ENCODE measurements at regions not wholly inside any gene's neighbourhood (a gene's known extent, or its start where the extent isn't known, plus 50 kb on each side); places are given as distances from the start of the nearest gene placed in this dataset.

DNA sequence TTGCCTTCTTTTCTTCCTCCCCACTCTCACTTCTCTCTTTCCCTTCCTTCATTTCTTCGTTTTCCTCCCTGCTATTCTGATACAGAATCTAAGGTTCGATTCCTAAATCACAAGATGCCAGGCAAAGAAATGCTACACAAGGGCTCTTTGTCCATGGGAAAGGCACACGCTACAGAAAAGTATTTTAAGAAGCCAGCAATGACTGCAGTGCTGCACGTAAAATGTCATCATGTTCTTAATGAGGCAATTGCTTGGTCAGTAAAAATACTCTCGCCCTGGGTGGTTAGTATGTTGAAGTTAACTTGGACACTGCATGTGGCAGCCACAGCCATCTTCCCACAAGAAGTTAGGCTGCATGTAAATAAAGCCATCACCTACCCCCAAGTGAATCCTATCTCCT, 178.4 kb downstream of the DHX15 start:
- Histone ChIP-seq H3K23ac (ENCODE audit: low read length) (no peak overlapping the region), H2AK5ac (ENCODE audit: low read length) (no peak overlapping the region), H3K4me3 (ENCODE audit: low read depth, low read length) (no peak overlapping the region), H4K8ac (ENCODE audit: low read depth, low read length) (no peak overlapping the region), H3K4ac (ENCODE audit: low read depth, low read length) (no peak overlapping the region), H3K4me1 (ENCODE audit: control insufficient read depth in 1 of 2, insufficient read depth in 2 of 2, low read length in 2 of 2) (no peaks in the 10 kb centered on the region), H4K12ac (ENCODE audit: low read depth, low read length) (no peak overlapping the region), H3K9me3 (ENCODE audit: insufficient read depth, low read depth, low read length) (no peaks in the 10 kb centered on the region), H3K18ac (ENCODE audit: low read length) (no peak overlapping the region), H4K91ac (ENCODE audit: low read depth, low read length) (no peak overlapping the region), H3K27ac (ENCODE audit: low read depth, low read length) (no peak overlapping the region), H2AFZ (ENCODE audit: insufficient read depth, low read length, poor library complexity) (no peak overlapping the region), H2BK120ac (ENCODE audit: insufficient read depth, low read length, poor library complexity) (no peak overlapping the region), H3K79me1 (ENCODE audit: low read length) (no peaks in the 10 kb centered on the region), H3K79me2 (ENCODE audit: control insufficient read depth, insufficient read depth, low read length, poor library complexity) (no peaks in the 10 kb centered on the region), H3K4me2 (ENCODE audit: low read length) (no peak overlapping the region), H3K36me3 (ENCODE audit: control insufficient read depth in 1 of 2, insufficient read depth in 2 of 2, low read length in 2 of 2) (no peaks in the 10 kb centered on the region), H2BK12ac (ENCODE audit: low read length) (no peak overlapping the region), H3K9ac (ENCODE audit: low read length) (no peak overlapping the region), H3K14ac (ENCODE audit: low read length) (no peak overlapping the region), H2BK5ac (ENCODE audit: low read depth, low read length, poor library complexity) (no peak overlapping the region), H3K27me3 (ENCODE audit: insufficient read depth, low read length) (no peaks in the 10 kb centered on the region)
- no peak for DNase-seq
- WGBS (ENCODE audit: extremely low coverage, insufficient coverage, insufficient read length) = 83% methylated on average over 1 of the region's 5 CpGs

DNA sequence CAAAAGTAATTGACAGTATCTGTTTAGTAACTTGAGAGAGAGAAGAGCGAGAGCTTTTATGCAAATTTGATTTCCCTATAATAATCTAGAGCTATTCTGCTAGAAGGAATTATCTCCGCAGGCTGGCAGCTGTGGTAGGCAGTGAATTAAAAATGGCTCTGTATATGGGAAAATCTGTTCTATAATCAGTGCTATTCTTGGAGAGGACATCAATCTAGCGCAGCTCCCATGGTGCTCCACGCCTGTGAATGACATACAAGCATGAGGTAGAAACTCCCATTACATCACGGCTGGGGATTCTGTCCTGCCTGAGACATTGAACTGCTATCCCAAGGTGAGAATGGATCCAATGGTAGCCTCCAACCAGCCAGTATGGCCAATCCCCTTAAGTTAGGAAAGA, 179.0 kb downstream of the DHX15 start:
- H3K18ac ChIP-seq (ENCODE audit: low read length) = no peak overlapping the region
- H3K4ac ChIP-seq (ENCODE audit: low read depth, low read length) = no peak overlapping the region
- no peak overlapping the region for H4K12ac ChIP-seq (ENCODE audit: low read depth, low read length)
- H2BK5ac ChIP-seq (ENCODE audit: low read depth, low read length, poor library complexity) = no peak overlapping the region
- H3K4me1 ChIP-seq (ENCODE audit: control insufficient read depth in 1 of 2, insufficient read depth in 2 of 2, low read length in 2 of 2) = no peaks in the 10 kb centered on the region
- no CpG with 5 or more reads among the region's 5 CpGs for WGBS (ENCODE audit: extremely low coverage, insufficient coverage, insufficient read length)
- H3K27me3 ChIP-seq (ENCODE audit: insufficient read depth, low read length) = no peaks in the 10 kb centered on the region
- no peak overlapping the region for H2BK120ac ChIP-seq (ENCODE audit: insufficient read depth, low read length, poor library complexity)
- H3K4me3 ChIP-seq (ENCODE audit: low read depth, low read length) = no peak overlapping the region
- no peak overlapping the region for H2AFZ ChIP-seq (ENCODE audit: insufficient read depth, low read length, poor library complexity)
- no peaks in the 10 kb centered on the region for H3K9me3 ChIP-seq (ENCODE audit: insufficient read depth, low read depth, low read length)
- H3K79me1 ChIP-seq (ENCODE audit: low read length) = no peaks in the 10 kb centered on the region
- H3K23ac ChIP-seq (ENCODE audit: low read length) = no peak overlapping the region
- H3K9ac ChIP-seq (ENCODE audit: low read length) = no peak overlapping the region
- no peak overlapping the region for H3K14ac ChIP-seq (ENCODE audit: low read length)
- no peak overlapping the region for H2BK12ac ChIP-seq (ENCODE audit: low read length)
- no peak for DNase-seq
- H3K79me2 ChIP-seq (ENCODE audit: control insufficient read depth, insufficient read depth, low read length, poor library complexity) = no peaks in the 10 kb centered on the region
- no peaks in the 10 kb centered on the region for H3K36me3 ChIP-seq (ENCODE audit: control insufficient read depth in 1 of 2, insufficient read depth in 2 of 2, low read length in 2 of 2)
- no peak overlapping the region for H4K91ac ChIP-seq (ENCODE audit: low read depth, low read length)
- H3K4me2 ChIP-seq (ENCODE audit: low read length) = no peak overlapping the region
- H2AK5ac ChIP-seq (ENCODE audit: low read length) = no peak overlapping the region
- no peak overlapping the region for H4K8ac ChIP-seq (ENCODE audit: low read depth, low read length)
- H3K27ac ChIP-seq (ENCODE audit: low read depth, low read length) = no peak overlapping the region

DNA sequence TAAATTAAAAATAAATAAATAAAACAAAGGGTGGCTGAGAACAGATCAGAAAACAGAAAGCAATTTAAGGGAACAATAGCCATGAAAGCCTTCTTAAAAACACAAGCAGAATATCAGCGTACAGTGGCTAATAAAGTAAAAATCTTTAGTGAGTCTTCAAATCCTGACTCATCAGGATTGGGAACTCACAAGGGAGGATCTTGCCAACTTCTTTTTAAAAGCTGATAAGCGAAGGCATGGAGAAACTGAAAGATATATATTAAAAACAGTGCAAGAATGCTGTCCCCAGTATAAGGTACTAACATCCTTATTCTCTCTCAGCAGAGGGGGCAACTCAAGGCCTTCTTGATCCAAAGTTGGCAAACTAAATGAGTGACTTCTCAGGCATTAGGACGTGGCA, 180.1 kb downstream of the DHX15 start:
- H4K8ac ChIP-seq (ENCODE audit: low read depth, low read length) = no peak overlapping the region
- no peaks in the 10 kb centered on the region for H3K79me1 ChIP-seq (ENCODE audit: low read length)
- H2AFZ ChIP-seq (ENCODE audit: insufficient read depth, low read length, poor library complexity) = no peak overlapping the region
- H3K27me3 ChIP-seq (ENCODE audit: insufficient read depth, low read length) = no peaks in the 10 kb centered on the region
- H3K4me3 ChIP-seq (ENCODE audit: low read depth, low read length) = no peak overlapping the region
- H4K12ac ChIP-seq (ENCODE audit: low read depth, low read length) = no peak overlapping the region
- H3K4ac ChIP-seq (ENCODE audit: low read depth, low read length) = no peak overlapping the region
- H4K91ac ChIP-seq (ENCODE audit: low read depth, low read length) = no peak overlapping the region
- H3K27ac ChIP-seq (ENCODE audit: low read depth, low read length) = no peak overlapping the region
- no peak overlapping the region for H2BK12ac ChIP-seq (ENCODE audit: low read length)
- H2AK5ac ChIP-seq (ENCODE audit: low read length) = no peak overlapping the region
- no peak overlapping the region for H2BK5ac ChIP-seq (ENCODE audit: low read depth, low read length, poor library complexity)
- no peak overlapping the region for H3K23ac ChIP-seq (ENCODE audit: low read length)
- H3K36me3 ChIP-seq (ENCODE audit: control insufficient read depth in 1 of 2, insufficient read depth in 2 of 2, low read length in 2 of 2) = no peaks in the 10 kb centered on the region
- H3K9me3 ChIP-seq (ENCODE audit: insufficient read depth, low read depth, low read length) = no peaks in the 10 kb centered on the region
- H3K9ac ChIP-seq (ENCODE audit: low read length) = no peak overlapping the region
- H3K4me1 ChIP-seq (ENCODE audit: control insufficient read depth in 1 of 2, insufficient read depth in 2 of 2, low read length in 2 of 2) = no peaks in the 10 kb centered on the region
- H3K79me2 ChIP-seq (ENCODE audit: control insufficient read depth, insufficient read depth, low read length, poor library complexity) = no peaks in the 10 kb centered on the region
- no peak overlapping the region for H3K14ac ChIP-seq (ENCODE audit: low read length)
- H3K4me2 ChIP-seq (ENCODE audit: low read length) = no peak overlapping the region
- no peak for DNase-seq
- H2BK120ac ChIP-seq (ENCODE audit: insufficient read depth, low read length, poor library complexity) = no peak overlapping the region
- no peak overlapping the region for H3K18ac ChIP-seq (ENCODE audit: low read length)
- no CpG with 5 or more reads among the region's 3 CpGs for WGBS (ENCODE audit: extremely low coverage, insufficient coverage, insufficient read length)

DNA sequence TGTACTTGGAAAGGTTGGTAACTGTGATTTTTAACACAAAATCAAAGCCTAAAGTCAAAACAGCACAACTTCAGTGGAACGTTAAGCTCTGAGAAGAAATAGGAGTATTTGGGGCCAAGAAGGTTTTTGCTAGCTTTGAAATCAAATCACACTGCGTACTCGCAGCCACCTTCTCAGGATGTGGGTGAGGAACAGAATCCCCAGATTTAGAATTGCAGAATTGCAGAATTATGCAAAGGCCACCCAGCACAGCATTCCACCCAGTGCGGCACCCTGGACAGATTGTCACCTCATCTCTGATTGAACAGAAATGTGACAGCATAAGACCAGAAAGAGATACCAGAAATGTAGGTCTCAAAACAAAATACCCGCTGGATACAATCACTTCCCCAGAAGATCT, 181.1 kb downstream of the DHX15 start:
- no peak overlapping the region for H2BK5ac ChIP-seq (ENCODE audit: low read depth, low read length, poor library complexity)
- H3K4me3 ChIP-seq (ENCODE audit: low read depth, low read length) = no peak overlapping the region
- no peak overlapping the region for H3K23ac ChIP-seq (ENCODE audit: low read length)
- no peak overlapping the region for H2BK120ac ChIP-seq (ENCODE audit: insufficient read depth, low read length, poor library complexity)
- no peaks in the 10 kb centered on the region for H3K4me1 ChIP-seq (ENCODE audit: control insufficient read depth in 1 of 2, insufficient read depth in 2 of 2, low read length in 2 of 2)
- no peak overlapping the region for H4K8ac ChIP-seq (ENCODE audit: low read depth, low read length)
- H3K79me2 ChIP-seq (ENCODE audit: control insufficient read depth, insufficient read depth, low read length, poor library complexity) = no peaks in the 10 kb centered on the region
- H2AK5ac ChIP-seq (ENCODE audit: low read length) = no peak overlapping the region
- no peaks in the 10 kb centered on the region for H3K36me3 ChIP-seq (ENCODE audit: control insufficient read depth in 1 of 2, insufficient read depth in 2 of 2, low read length in 2 of 2)
- no peak overlapping the region for H2AFZ ChIP-seq (ENCODE audit: insufficient read depth, low read length, poor library complexity)
- no peaks in the 10 kb centered on the region for H3K9me3 ChIP-seq (ENCODE audit: insufficient read depth, low read depth, low read length)
- DNase-seq = no peak
- H3K4ac ChIP-seq (ENCODE audit: low read depth, low read length) = no peak overlapping the region
- no peak overlapping the region for H3K4me2 ChIP-seq (ENCODE audit: low read length)
- H3K79me1 ChIP-seq (ENCODE audit: low read length) = no peaks in the 10 kb centered on the region
- no peak overlapping the region for H3K27ac ChIP-seq (ENCODE audit: low read depth, low read length)
- H4K91ac ChIP-seq (ENCODE audit: low read depth, low read length) = no peak overlapping the region
- H3K9ac ChIP-seq (ENCODE audit: low read length) = no peak overlapping the region
- no peak overlapping the region for H2BK12ac ChIP-seq (ENCODE audit: low read length)
- no CpG with 5 or more reads among the region's 5 CpGs for WGBS (ENCODE audit: extremely low coverage, insufficient coverage, insufficient read length)
- H3K27me3 ChIP-seq (ENCODE audit: insufficient read depth, low read length) = no peaks in the 10 kb centered on the region
- H3K14ac ChIP-seq (ENCODE audit: low read length) = no peak overlapping the region
- H4K12ac ChIP-seq (ENCODE audit: low read depth, low read length) = no peak overlapping the region
- no peak overlapping the region for H3K18ac ChIP-seq (ENCODE audit: low read length)
